ENCODE measurements at regions not wholly inside any gene's neighbourhood (a gene's known extent, or its start where the extent isn't known, plus 50 kb on each side); places are given as distances from the start of the nearest gene placed in this dataset.

GRCh38 chr5:4418084-4418483 is 722.0 kb upstream of the ADAMTS16 start:
- no peak for TF ChIP-seq POLR2A (IDR thresholded peaks at IDR 0.05)
- no peak for TF ChIP-seq POLR2AphosphoS5 (IDR thresholded peaks at IDR 0.05)
- no peak for TF ChIP-seq CTCF (IDR thresholded peaks at IDR 0.05)

All from prostate gland (tissue), 2 donors.